H9 (cell line): ENCODE measurements at regions not wholly inside any gene's neighbourhood (a gene's known extent, or its start where the extent isn't known, plus 50 kb on each side); places are given as distances from the start of the nearest gene placed in this dataset.

Source experiments
- DNase-seq: peaks from one replicate; pipeline ENCODE4 v3.0.0-alpha.2; 2017
- H2AFZ ChIP-seq: one replicate; pipeline ENCODE4 v1.6.1; 2013; ENCODE audit warnings: mild to moderate bottlenecking, low read length, control low read depth, moderate library complexity
- H2AK5ac ChIP-seq: 2 replicates; pipeline ENCODE4 v1.6.1; 2013; ENCODE audit warnings: low read length, control low read depth, mixed read lengths; ENCODE audit not compliant: insufficient read length
- H2BK120ac ChIP-seq: one replicate; pipeline ENCODE4 v1.6.1; 2013; ENCODE audit warnings: low read depth, mild to moderate bottlenecking, low read length, control low read depth, inconsistent platforms; ENCODE audit not compliant: poor library complexity, severe bottlenecking
- H2BK12ac ChIP-seq: 2 replicates; pipeline ENCODE4 v1.6.1; 2013; ENCODE audit warnings: low read length, control low read depth, mixed read lengths, low read depth; ENCODE audit not compliant: insufficient read length
- H2BK15ac ChIP-seq: 2 replicates; pipeline ENCODE4 v1.6.1; 2013; ENCODE audit warnings: low read depth, low read length, control low read depth
- H2BK20ac ChIP-seq: one replicate; pipeline ENCODE4 v1.6.1; 2013; ENCODE audit warnings: low read depth, mild to moderate bottlenecking, low read length, control low read depth, inconsistent platforms; ENCODE audit not compliant: poor library complexity, severe bottlenecking
- H2BK5ac ChIP-seq: 2 replicates; pipeline ENCODE4 v1.6.1; 2013; ENCODE audit warnings: low read length, control low read depth, mixed read lengths; ENCODE audit not compliant: insufficient read length
- H3K14ac ChIP-seq: 2 replicates; pipeline ENCODE4 v1.6.1; 2013; ENCODE audit warnings: low read length, control low read depth; ENCODE audit not compliant: insufficient read depth
- H3K18ac ChIP-seq: 2 replicates; pipeline ENCODE4 v1.6.1; 2013; ENCODE audit warnings: low read depth, mild to moderate bottlenecking, mixed read lengths, low read length, control low read depth; ENCODE audit not compliant: insufficient read length
- H3K23ac ChIP-seq: 2 replicates; pipeline ENCODE4 v1.6.1; 2013; ENCODE audit warnings: low read length, control low read depth, mixed read lengths, low read depth; ENCODE audit not compliant: insufficient read length
- H3K23me2 ChIP-seq: 2 replicates; pipeline ENCODE4 v1.6.1; 2013; ENCODE audit warnings: low read depth, mild to moderate bottlenecking, mixed read lengths, low read length, control low read depth; ENCODE audit not compliant: insufficient read length, poor library complexity, severe bottlenecking
- H3K27ac ChIP-seq: 2 replicates; pipeline ENCODE4 v1.5.1; 2013; ENCODE audit warnings: low read length, control low read depth, mixed read lengths, low read depth; ENCODE audit not compliant: insufficient read length
- H3K27me3 ChIP-seq: 2 replicates; pipeline ENCODE4 v1.6.1; 2013; ENCODE audit warnings: low read length, control low read depth, inconsistent platforms; ENCODE audit not compliant: insufficient read depth
- H3K4ac ChIP-seq: 2 replicates; pipeline ENCODE4 v1.6.1; 2013; ENCODE audit warnings: low read depth, mild to moderate bottlenecking, control low read depth, inconsistent platforms, low read length, moderate library complexity
- H3K4me1 ChIP-seq: 2 replicates; pipeline ENCODE4 v1.6.1; 2013; ENCODE audit warnings: low read length, control low read depth, inconsistent platforms; ENCODE audit not compliant: insufficient read depth
- H3K4me2 ChIP-seq: 2 replicates; pipeline ENCODE4 v1.6.1; 2013; ENCODE audit warnings: low read length, control low read depth, mixed read lengths; ENCODE audit not compliant: insufficient read length, insufficient read depth
- H3K56ac ChIP-seq: 2 replicates; pipeline ENCODE4 v1.6.1; 2013; ENCODE audit warnings: low read depth, mild to moderate bottlenecking, mixed read lengths, low read length, control low read depth; ENCODE audit not compliant: insufficient read length
- H3K79me1 ChIP-seq: 2 replicates; pipeline ENCODE4 v1.6.1; 2013; ENCODE audit warnings: low read depth, mild to moderate bottlenecking, moderate library complexity, low read length, control low read depth, inconsistent platforms; ENCODE audit not compliant: insufficient read depth, poor library complexity, severe bottlenecking
- H3K79me2 ChIP-seq: 2 replicates; pipeline ENCODE4 v1.6.1; 2013; ENCODE audit warnings: low read length, control low read depth, inconsistent platforms; ENCODE audit not compliant: insufficient read depth
- H3K9ac ChIP-seq: 2 replicates; pipeline ENCODE4 v1.6.1; 2013; ENCODE audit warnings: low read length, control low read depth, mixed read lengths; ENCODE audit not compliant: insufficient read length; ENCODE audit errors: extremely low read depth
- H3K9me3 ChIP-seq: one replicate; pipeline ENCODE4 v1.6.1; 2013; ENCODE audit warnings: low read depth, low read length, inconsistent platforms; ENCODE audit not compliant: control insufficient read depth
- H3T11ph ChIP-seq: one replicate; pipeline ENCODE4 v1.6.1; 2013; ENCODE audit warnings: mild to moderate bottlenecking, low read length, control low read depth, inconsistent platforms
- H4K20me1 ChIP-seq: one replicate; pipeline ENCODE4 v1.6.1; 2013; ENCODE audit not compliant: control insufficient read depth, insufficient read length, insufficient read depth
- H4K5ac ChIP-seq: 2 replicates; pipeline ENCODE4 v1.6.1; 2013; ENCODE audit warnings: low read depth, mild to moderate bottlenecking, mixed read lengths, low read length, control low read depth; ENCODE audit not compliant: insufficient read length
- H4K8ac ChIP-seq: replicated peaks from 2 replicates; pipeline ENCODE4 v1.6.1; 2013; ENCODE audit warnings: low read length, control low read depth, mixed read lengths, low read depth; ENCODE audit not compliant: insufficient read length
- H4K91ac ChIP-seq: 2 replicates; pipeline ENCODE4 v1.6.1; 2013; ENCODE audit warnings: low read depth, mild to moderate bottlenecking, moderate library complexity, mixed read lengths, low read length, control low read depth; ENCODE audit not compliant: insufficient read length
- H3K27ac Mint-ChIP-seq, 3 experiments: 2 replicates in 2 of 3; 3 replicates in 1 of 3; pipeline ENCODE4 v1.8.0; 2020 to 2021; ENCODE audit warnings: mixed read lengths in 3 of 3, mild to moderate bottlenecking in 1 of 3, moderate library complexity in 1 of 3
- H3K27me3 Mint-ChIP-seq: 2 replicates; pipeline ENCODE4 v1.8.0; 2021; ENCODE audit warnings: low read depth, mild to moderate bottlenecking, moderate library complexity, mixed read lengths
- H3K36me3 Mint-ChIP-seq, 3 experiments: 2 replicates in 2 of 3; 3 replicates in 1 of 3; pipeline ENCODE4 v1.8.0; 2020 to 2021; ENCODE audit warnings: low read depth in 3 of 3, mixed read lengths in 3 of 3; ENCODE audit not compliant: insufficient read depth in 1 of 3
- H3K4me1 Mint-ChIP-seq, 2 experiments: 2 replicates each; pipeline ENCODE4 v1.8.0; 2020; ENCODE audit warnings: mixed read lengths in 2 of 2
- H3K4me3 Mint-ChIP-seq, 2 experiments: 2 replicates in 1 of 2; 3 replicates in 1 of 2; pipeline ENCODE4 v1.8.0; 2020 to 2021; ENCODE audit warnings: mild to moderate bottlenecking in 2 of 2, mixed read lengths in 2 of 2, moderate library complexity in 1 of 2
- H3K9me3 Mint-ChIP-seq, 2 experiments: 2 replicates in 1 of 2; 3 replicates in 1 of 2; pipeline ENCODE4 v1.8.0; 2020; ENCODE audit warnings: mild to moderate bottlenecking in 2 of 2, mixed read lengths in 2 of 2, moderate library complexity in 1 of 2
- WGBS: extraction: QIAGEN DNeasy Blood & Tissue Kit; methylation state at CpG from one replicate; pipeline ENCODE4 v1.1.7; 2013; ENCODE audit warnings: missing lambda C conversion rate, low lambda C conversion rate, mixed read lengths; ENCODE audit not compliant: insufficient read length; ENCODE audit errors: extremely low coverage; 5-methylcytosine and 5-hydroxymethylcytosine counted together
- TF ChIP-seq, protein P1 (sequence below): fragments of 200-600 bp; sonication (generic); conservative IDR thresholded peaks from 3 replicates; pipeline ENCODE4 v1.8.0; 2021; ENCODE audit warnings: antibody characterized with exemption, mild to moderate bottlenecking

GRCh38 chr4:123640824-123641223 is 244.2 kb downstream of the SPRY1 start:
- no peak overlapping the region for H3K56ac ChIP-seq
- H3K23me2 ChIP-seq: no peaks in the 10 kb centered on the region
- Mint-ChIP-seq H3K9me3 (peaks cover 0 to 10% of the 10 kb centered on the region in 2 experiments; a peak in 2 of 5 replicates), H3K36me3 (peaks cover 0 to 11% (median 0%) of the 10 kb centered on the region in 3 experiments; a peak in 3 of 7 replicates), H3K4me1 (peaks cover 20% of the 10 kb centered on the region in 2 experiments), H3K4me3 (no peak overlapping the region), H3K27ac (no peak overlapping the region), H3K27me3 (no peaks in the 10 kb centered on the region; the same call in 1 of the 2 replicates)
- TF ChIP-seq, protein P1, sequence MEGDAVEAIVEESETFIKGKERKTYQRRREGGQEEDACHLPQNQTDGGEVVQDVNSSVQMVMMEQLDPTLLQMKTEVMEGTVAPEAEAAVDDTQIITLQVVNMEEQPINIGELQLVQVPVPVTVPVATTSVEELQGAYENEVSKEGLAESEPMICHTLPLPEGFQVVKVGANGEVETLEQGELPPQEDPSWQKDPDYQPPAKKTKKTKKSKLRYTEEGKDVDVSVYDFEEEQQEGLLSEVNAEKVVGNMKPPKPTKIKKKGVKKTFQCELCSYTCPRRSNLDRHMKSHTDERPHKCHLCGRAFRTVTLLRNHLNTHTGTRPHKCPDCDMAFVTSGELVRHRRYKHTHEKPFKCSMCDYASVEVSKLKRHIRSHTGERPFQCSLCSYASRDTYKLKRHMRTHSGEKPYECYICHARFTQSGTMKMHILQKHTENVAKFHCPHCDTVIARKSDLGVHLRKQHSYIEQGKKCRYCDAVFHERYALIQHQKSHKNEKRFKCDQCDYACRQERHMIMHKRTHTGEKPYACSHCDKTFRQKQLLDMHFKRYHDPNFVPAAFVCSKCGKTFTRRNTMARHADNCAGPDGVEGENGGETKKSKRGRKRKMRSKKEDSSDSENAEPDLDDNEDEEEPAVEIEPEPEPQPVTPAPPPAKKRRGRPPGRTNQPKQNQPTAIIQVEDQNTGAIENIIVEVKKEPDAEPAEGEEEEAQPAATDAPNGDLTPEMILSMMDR: no peak
- no peaks in the 10 kb centered on the region; the same call in 1 of the 2 replicates for H3K4me1 ChIP-seq
- H2AK5ac ChIP-seq: no peak overlapping the region
- H3K27me3 ChIP-seq: no peaks in the 10 kb centered on the region; the same call in 1 of the 2 replicates
- no peak overlapping the region for H4K8ac ChIP-seq
- H3K79me1 ChIP-seq: no peaks in the 10 kb centered on the region
- H4K91ac ChIP-seq: no peak overlapping the region
- H4K5ac ChIP-seq: no peak overlapping the region
- H2BK5ac ChIP-seq: no peak overlapping the region
- H3K79me2 ChIP-seq: no peaks in the 10 kb centered on the region
- H3K4me2 ChIP-seq: no peak overlapping the region
- no peak overlapping the region for H3K18ac ChIP-seq
- WGBS: no CpG with 5 or more reads among the region's 2 CpGs
- no peak overlapping the region for H3K23ac ChIP-seq
- no peak overlapping the region for H3K14ac ChIP-seq
- H3K9me3 ChIP-seq: no peaks in the 10 kb centered on the region
- DNase-seq: no peak
- H2BK20ac ChIP-seq: no peak overlapping the region
- H4K20me1 ChIP-seq: no peaks in the 10 kb centered on the region
- H2BK15ac ChIP-seq: no peak overlapping the region
- H3K27ac ChIP-seq: no peak overlapping the region
- H3T11ph ChIP-seq: no peak overlapping the region
- H2AFZ ChIP-seq: no peak overlapping the region
- no peak overlapping the region for H2BK12ac ChIP-seq
- H3K9ac ChIP-seq: no peak overlapping the region
- no peak overlapping the region for H2BK120ac ChIP-seq
- H3K4ac ChIP-seq: no peak overlapping the region
